Heart left ventricle (tissue), 16 donors: ENCODE measurements at regions not wholly inside any gene's neighbourhood (a gene's known extent, or its start where the extent isn't known, plus 50 kb on each side); places are given as distances from the start of the nearest gene placed in this dataset.

Experiments
- ATAC-seq, 4 donors: fragments of 200-7000 bp; cut with Tn5 transposase; one replicate each; pipeline ENCODE4 v1.9.1; 2020 to 2022; ENCODE audit warnings: moderate library complexity in 4 of 4, mild to moderate bottlenecking in 3 of 4, moderate number of reproducible peaks in 1 of 4
- DNase-seq, 5 donors: peaks; one replicate each; pipeline ENCODE4 v3.0.0-alpha.2; 2020
- H3K27ac ChIP-seq, 12 donors: fragments of 200-600 bp; sonication (generic) in 4 of 12; one replicate each; pipeline versions ENCODE4 v1.5.0 to v1.8.0; 2016 to 2022; ENCODE audit warnings: mild to moderate bottlenecking in 2 of 12
- H3K27me3 ChIP-seq, 9 donors: fragments of 200-600 bp; sonication (generic) in 2 of 9; one replicate each; pipeline versions ENCODE4 v1.5.1 to v1.8.0; 2016 to 2022; ENCODE audit warnings: mild to moderate bottlenecking in 3 of 9
- H3K36me3 ChIP-seq, 9 donors: fragments of 200-600 bp; sonication (generic) in 2 of 9; one replicate each; pipeline versions ENCODE4 v1.5.0 to v1.8.0; 2018 to 2022; ENCODE audit warnings: mild to moderate bottlenecking in 2 of 9
- H3K4me1 ChIP-seq, 12 donors: fragments of 200-600 bp; sonication (generic) in 4 of 12; one replicate each; pipeline versions ENCODE4 v1.5.0 to v1.8.0; 2016 to 2022; ENCODE audit warnings: mild to moderate bottlenecking in 3 of 12
- H3K4me3 ChIP-seq, 12 donors: fragments of 200-600 bp; sonication (generic) in 4 of 12; one replicate each; pipeline versions ENCODE4 v1.5.0 to v1.8.0; 2017 to 2022; ENCODE audit warnings: mild to moderate bottlenecking in 9 of 12, moderate library complexity in 4 of 12
- H3K9me3 ChIP-seq, 12 donors: fragments of 200-600 bp; sonication (generic) in 4 of 12; one replicate each; pipeline versions ENCODE4 v1.5.0 to v1.8.0; 2016 to 2022; ENCODE audit warnings: mild to moderate bottlenecking in 1 of 12
- POLR2A ChIP-seq, 2 donors: fragments of 450-650 bp; IDR thresholded peaks; one replicate each; pipeline ENCODE4 v1.6.1; 2017; ENCODE audit warnings: antibody characterized with exemption in 2 of 2, mild to moderate bottlenecking in 2 of 2, moderate library complexity in 2 of 2
- WGBS, 4 donors: extraction: QIAGEN DNeasy Blood & Tissue Kit in 2 of 4; methylation state at CpG; one replicate each; pipeline versions ENCODE4 v1.1.5 to v1.1.7; 2013 to 2018; 5-methylcytosine and 5-hydroxymethylcytosine counted together
- intact Hi-C, 10 donors: fragments of 100-400 bp; cut with DNase I; formaldehyde crosslinking; loops; one replicate each; pipeline versions ENCODE4 v1.11.1 to v1.14.2; 2022
- TF ChIP-seq, protein P1 (sequence below), 12 donors: fragments of 200-600 bp; sonication (generic) in 4 of 12; IDR thresholded peaks; one replicate each; pipeline versions ENCODE4 v1.5.0 to v1.8.0; 2018 to 2022; ENCODE audit warnings: antibody characterized with exemption in 12 of 12, mild to moderate bottlenecking in 5 of 12
- donor health status: ischemic (EF 13 %, LVEDD 7.1; RV severe dilation, severe dysfunction).
- donor health status: healthy with polysubstance abuse.
- donor health status: DM: no; HTN: yes; CAD: no.
- donor health status: DM: no; HTN: no; CAD: no.
- donor health status: ischemic (EF 25% LVEDD 6.9; RV normal size, moderate dysfunction).
- donor health status: ischemic (EF 25% LVEDD 5.7; RV mildly dilated, moderate dysfunction).
- donor health status: healthy.
- donor health status: DM: yes; HTN: yes; CAD: no.
- donor health status: ischemic (EF 35%, LVEDD 5.7; RV mildly dilated, moderate dysfunction).
- donor health status: nonischemic (EF 11% LVEDD 7.7; RV severe dilation, severe dysfunction).
- donor health status: DM: yes; HTN: yes; CAD: no.
- donor health status: PGD.
- donor health status: ischemic (EF 29% LVEDD 5.4; RV normal size, mild dysfunction).
- donor health status: nonischemic (EF 23%, LVEDD 6.1; RV moderate dilation, normal function).

DNA sequence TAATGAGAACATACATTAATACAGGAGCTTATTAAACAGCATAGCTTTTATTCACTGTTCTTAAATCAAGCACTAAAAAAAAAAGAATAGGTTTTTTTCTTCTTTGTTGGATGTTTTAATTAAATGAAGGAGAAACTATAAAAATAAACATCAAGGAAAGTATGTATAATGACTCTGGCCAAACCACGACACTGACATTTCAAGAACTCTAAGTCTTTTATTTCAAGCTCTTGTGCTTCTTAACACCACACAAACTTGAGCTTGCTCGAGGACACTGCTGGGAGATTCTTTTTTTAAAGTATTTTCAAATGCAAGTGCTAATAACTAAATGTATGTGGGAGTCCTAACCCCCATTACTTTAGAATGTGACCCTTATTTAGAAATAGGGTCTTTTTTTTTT lies 204.9 kb upstream of the PPARGC1A start:
- Histone ChIP-seq H3K36me3 (no peaks in the 10 kb centered on the region), H3K27me3 (no peaks in the 10 kb centered on the region), H3K4me3 (no peak overlapping the region), H3K9me3 (no peaks in the 10 kb centered on the region), H3K4me1 (no peaks in the 10 kb centered on the region), H3K27ac (no peak overlapping the region)
- intact Hi-C loops, result no loop called here
- no peak for TF ChIP-seq POLR2A (IDR thresholded peaks at IDR 0.05)
- TF ChIP-seq, protein P1, sequence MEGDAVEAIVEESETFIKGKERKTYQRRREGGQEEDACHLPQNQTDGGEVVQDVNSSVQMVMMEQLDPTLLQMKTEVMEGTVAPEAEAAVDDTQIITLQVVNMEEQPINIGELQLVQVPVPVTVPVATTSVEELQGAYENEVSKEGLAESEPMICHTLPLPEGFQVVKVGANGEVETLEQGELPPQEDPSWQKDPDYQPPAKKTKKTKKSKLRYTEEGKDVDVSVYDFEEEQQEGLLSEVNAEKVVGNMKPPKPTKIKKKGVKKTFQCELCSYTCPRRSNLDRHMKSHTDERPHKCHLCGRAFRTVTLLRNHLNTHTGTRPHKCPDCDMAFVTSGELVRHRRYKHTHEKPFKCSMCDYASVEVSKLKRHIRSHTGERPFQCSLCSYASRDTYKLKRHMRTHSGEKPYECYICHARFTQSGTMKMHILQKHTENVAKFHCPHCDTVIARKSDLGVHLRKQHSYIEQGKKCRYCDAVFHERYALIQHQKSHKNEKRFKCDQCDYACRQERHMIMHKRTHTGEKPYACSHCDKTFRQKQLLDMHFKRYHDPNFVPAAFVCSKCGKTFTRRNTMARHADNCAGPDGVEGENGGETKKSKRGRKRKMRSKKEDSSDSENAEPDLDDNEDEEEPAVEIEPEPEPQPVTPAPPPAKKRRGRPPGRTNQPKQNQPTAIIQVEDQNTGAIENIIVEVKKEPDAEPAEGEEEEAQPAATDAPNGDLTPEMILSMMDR (IDR thresholded peaks at IDR 0.05), result no peak
- no peak for DNase-seq
- no peak for ATAC-seq
- WGBS, 4 donors, result 71 to 89% (median 84%) methylated on average over 2 of the region's 2 CpGs

DNA sequence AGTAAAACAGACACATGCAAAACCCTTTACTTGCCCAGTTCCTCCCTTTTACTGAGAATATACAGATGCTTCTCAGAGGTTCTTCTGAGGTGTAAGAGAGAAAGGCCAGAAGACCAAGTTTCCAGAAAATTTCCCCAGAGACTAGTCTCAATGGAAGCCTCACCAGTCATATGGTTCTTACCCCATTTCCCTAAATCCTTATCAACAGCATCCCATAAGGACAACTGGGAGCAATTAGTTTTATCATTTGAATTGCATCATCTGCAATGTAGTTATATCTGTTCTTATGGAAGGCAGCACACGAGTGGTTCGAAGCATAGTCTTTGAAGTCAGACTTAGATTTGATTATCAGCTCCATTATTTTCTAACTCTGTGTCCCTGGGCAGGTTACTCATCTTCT lies 203.6 kb upstream of the PPARGC1A start:
- intact Hi-C loops, result no loop called here
- H3K36me3 ChIP-seq, result no peaks in the 10 kb centered on the region
- no peak for TF ChIP-seq POLR2A (IDR thresholded peaks at IDR 0.05)
- TF ChIP-seq, protein P1 (IDR thresholded peaks at IDR 0.05), result no peak
- DNase-seq, result no peak
- no peak for ATAC-seq
- no peaks in the 10 kb centered on the region for H3K4me1 ChIP-seq
- no peaks in the 10 kb centered on the region for H3K27me3 ChIP-seq
- no peaks in the 10 kb centered on the region for H3K9me3 ChIP-seq
- H3K4me3 ChIP-seq, result no peak overlapping the region
- H3K27ac ChIP-seq, result no peak overlapping the region
- WGBS, 4 donors, result 66 to 84% (median 76%) methylated on average over 2 of the region's 2 CpGs

DNA sequence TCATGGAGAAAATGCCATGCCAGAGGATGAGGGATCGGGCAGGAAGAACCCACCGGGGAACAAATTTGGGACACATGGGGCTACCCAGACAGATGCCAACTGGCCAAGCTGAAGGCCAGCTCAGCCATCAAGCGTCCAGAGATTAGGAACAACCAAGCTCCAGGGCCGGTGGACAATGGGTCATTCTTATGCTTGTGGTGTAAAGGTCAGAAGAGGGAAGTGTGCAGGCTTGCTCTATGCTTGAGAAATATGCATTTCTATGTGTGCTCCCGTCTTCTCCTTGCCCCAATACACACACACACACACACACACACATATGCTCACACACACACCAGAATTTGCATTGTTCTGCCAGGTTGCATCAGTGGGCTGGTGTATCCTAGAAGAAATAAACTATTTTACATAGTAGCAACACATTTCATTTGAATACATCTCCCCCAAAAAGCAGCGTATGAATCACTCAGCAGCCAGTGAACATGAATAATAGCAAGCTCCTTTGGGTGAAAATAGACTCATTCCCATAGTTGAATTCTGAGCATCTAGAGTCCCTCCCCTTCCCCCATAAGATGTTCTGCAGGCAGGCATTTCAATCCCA lies 201.9 kb upstream of the PPARGC1A start:
- Histone ChIP-seq H3K27me3 (no peaks in the 10 kb centered on the region), H3K27ac (no peak overlapping the region), H3K4me1 (no peaks in the 10 kb centered on the region), H3K9me3 (no peaks in the 10 kb centered on the region), H3K4me3 (no peak overlapping the region), H3K36me3 (no peaks in the 10 kb centered on the region)
- DNase-seq (no peak), ATAC-seq (no peak)
- WGBS, 4 donors, result 86 to 91% (median 87%) methylated on average over 6 of the region's 6 CpGs
- no peak for TF ChIP-seq POLR2A (IDR thresholded peaks at IDR 0.05)
- TF ChIP-seq, protein P1 (IDR thresholded peaks at IDR 0.05), result no peak
- intact Hi-C loops, result no loop called here

DNA sequence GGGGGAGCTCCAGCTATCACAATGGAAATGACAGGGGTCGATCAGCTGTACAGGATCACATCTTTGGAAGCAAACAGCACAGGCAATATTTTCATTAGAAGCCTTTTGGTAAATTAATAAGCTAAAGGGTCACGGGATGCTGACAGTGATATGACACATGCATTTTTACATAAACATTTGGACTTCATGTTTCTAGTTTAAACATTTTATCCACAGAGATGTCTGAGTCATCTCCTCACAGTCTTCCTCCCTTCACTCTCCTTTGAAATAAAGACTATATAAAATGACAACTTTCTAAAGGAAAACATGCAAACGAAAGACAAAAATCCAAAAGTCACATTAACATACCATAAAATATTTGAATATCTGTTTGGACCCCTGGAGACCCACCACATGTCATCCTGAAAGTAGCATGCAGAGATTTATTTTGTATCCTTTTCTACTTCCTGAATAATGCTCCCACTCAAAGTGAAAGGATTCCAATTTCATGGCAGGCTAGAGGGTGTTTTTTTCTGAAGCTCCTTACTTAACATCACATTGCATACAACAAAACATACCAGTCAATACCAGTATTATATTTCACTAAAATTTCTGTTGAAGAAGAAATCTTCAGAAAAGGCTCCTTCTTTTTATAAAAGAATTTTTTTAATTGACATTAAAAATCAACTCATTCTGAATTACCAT lies 200.1 kb upstream of the PPARGC1A start:
- H3K4me3 ChIP-seq, result no peak overlapping the region
- intact Hi-C loops, result no loop called here
- no peak overlapping the region for H3K27ac ChIP-seq
- H3K27me3 ChIP-seq, result no peaks in the 10 kb centered on the region
- 67 to 81% (median 74%) methylated on average over 3 of the region's 3 CpGs for WGBS, 4 donors
- ATAC-seq (no peak), DNase-seq (no peak)
- no peaks in the 10 kb centered on the region for H3K9me3 ChIP-seq
- TF ChIP-seq POLR2A (IDR thresholded peaks at IDR 0.05), result no peak
- TF ChIP-seq, protein P1 (IDR thresholded peaks at IDR 0.05), result no peak
- H3K4me1 ChIP-seq, result no peaks in the 10 kb centered on the region
- H3K36me3 ChIP-seq, result no peaks in the 10 kb centered on the region
